Ishikawa (cell line): ENCODE measurements at regions not wholly inside any gene's neighbourhood (a gene's known extent, or its start where the extent isn't known, plus 50 kb on each side); places are given as distances from the start of the nearest gene placed in this dataset.

ENCODE experiments used
- CEBPB ChIP-seq: IDR thresholded peaks from 2 replicates; pipeline ENCODE4 v1.6.1; 2012
- CREB1 ChIP-seq: IDR thresholded peaks from 2 replicates; pipeline ENCODE4 v1.6.1; 2012; ENCODE audit warnings: low read depth
- EGR1 ChIP-seq: IDR thresholded peaks from 2 replicates; pipeline ENCODE4 v1.6.1; 2012
- EP300 ChIP-seq: IDR thresholded peaks from 2 replicates; pipeline ENCODE4 v1.6.1; 2012; ENCODE audit warnings: borderline replicate concordance
- FOXM1 ChIP-seq: IDR thresholded peaks from 2 replicates; pipeline ENCODE4 v1.6.1; 2012; ENCODE audit warnings: low read depth, borderline replicate concordance
- MAX ChIP-seq: IDR thresholded peaks from 2 replicates; pipeline ENCODE4 v1.6.1; 2012
- NFIC ChIP-seq: IDR thresholded peaks from 2 replicates; pipeline ENCODE4 v1.6.1; 2012
- RAD21 ChIP-seq: IDR thresholded peaks from 2 replicates; pipeline ENCODE4 v1.6.1; 2012; ENCODE audit warnings: low read depth
- REST ChIP-seq: IDR thresholded peaks from 2 replicates; pipeline ENCODE4 v1.6.1; 2012; ENCODE audit warnings: low read depth, mild to moderate bottlenecking
- TAF1 ChIP-seq: IDR thresholded peaks from 2 replicates; pipeline ENCODE4 v1.6.1; 2012; ENCODE audit warnings: low read depth, mild to moderate bottlenecking
- TCF12 ChIP-seq: IDR thresholded peaks from 2 replicates; pipeline ENCODE4 v1.6.1; 2012; ENCODE audit warnings: low read depth
- TEAD4 ChIP-seq: IDR thresholded peaks from 2 replicates; pipeline ENCODE4 v1.6.1; 2012
- USF1 ChIP-seq: IDR thresholded peaks from 2 replicates; pipeline ENCODE4 v1.6.1; 2012
- YY1 ChIP-seq: IDR thresholded peaks from 2 replicates; pipeline ENCODE4 v1.6.1; 2012; ENCODE audit warnings: low read depth
- ZBTB7A ChIP-seq: IDR thresholded peaks from 2 replicates; pipeline ENCODE4 v1.6.1; 2012; ENCODE audit warnings: low read depth

GRCh38 chr4:175871774-175872405 lies 59.8 kb upstream of the GPM6A start:
- no peak for TF ChIP-seq MAX

DNA sequence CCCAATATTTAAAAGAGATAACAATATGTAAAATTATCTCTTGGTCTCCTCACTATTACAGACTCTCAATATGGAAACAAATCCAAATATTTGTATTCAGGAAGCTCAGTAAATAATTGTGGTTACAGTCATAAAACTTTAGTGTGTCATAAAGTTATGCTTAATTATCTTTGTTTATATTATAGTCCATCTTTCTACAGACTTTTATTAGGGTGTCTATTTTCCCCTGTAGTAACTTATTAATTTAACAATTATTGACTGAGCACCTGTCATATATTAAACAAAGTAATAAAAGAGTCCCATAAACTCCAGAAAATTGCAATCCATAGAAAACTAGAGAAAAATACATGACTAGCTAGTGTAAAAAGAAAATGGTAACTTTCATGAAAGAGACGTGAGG lies 61.6 kb upstream of the GPM6A start:
- TF ChIP-seq NFIC (no peak), EP300 (no peak), TEAD4 (no peak), ZBTB7A (no peak), REST (no peak), CREB1 (no peak), TCF12 (no peak), USF1 (no peak), RAD21 (no peak), CEBPB (no peak), MAX (no peak), TAF1 (no peak), FOXM1 (no peak), YY1 (no peak), EGR1 (no peak)

- no peak for TF ChIP-seq NFIC
- no peak for TF ChIP-seq MAX
- no peak for TF ChIP-seq TEAD4
- TF ChIP-seq TCF12: no peak
- no peak for TF ChIP-seq TAF1
- no peak for TF ChIP-seq USF1
- TF ChIP-seq FOXM1: no peak
- no peak for TF ChIP-seq YY1
- TF ChIP-seq REST: no peak
- TF ChIP-seq EGR1: no peak
- TF ChIP-seq ZBTB7A: no peak
Observed at GRCh38 chr4:175874306-175874705, 62.2 kb upstream of the GPM6A start.

GRCh38 chr4:175875993-175876771 lies 64.1 kb upstream of the GPM6A start:
- TF ChIP-seq TAF1 (no peak), EP300 (no peak), TEAD4 (no peak), CEBPB (no peak), YY1 (no peak), MAX (no peak), ZBTB7A (no peak), RAD21 (no peak), REST (no peak)
